Activated T-helper 1 cell treated with anti-CD3 and anti-CD28 coated beads, Interleukin-12 subunit alpha, Interleukin-12 subunit beta, Interleukin-2, Interleukin-4 antibody, amounts not matched to agents 30 ng/mL and 10 ng/mL and 1 ng/mL, durations not matched to agents 14 hours and 24 hours and 36 hours (primary cell): ENCODE measurements at regions not wholly inside any gene's neighbourhood (a gene's known extent, or its start where the extent isn't known, plus 50 kb on each side); places are given as distances from the start of the nearest gene placed in this dataset.

Experiments used
- DNase-seq: peaks from one replicate; pipeline ENCODE4 v3.0.0; 2021; ENCODE audit warnings: low spot score
- H3K27ac Mint-ChIP-seq: one replicate; pipeline ENCODE4 v1.8.0; 2021; ENCODE audit warnings: mild to moderate bottlenecking, mixed read lengths
- H3K27me3 Mint-ChIP-seq: one replicate; pipeline ENCODE4 v1.8.0; 2022; ENCODE audit warnings: mild to moderate bottlenecking, moderate library complexity, mixed read lengths; ENCODE audit not compliant: insufficient read depth
- H3K36me3 Mint-ChIP-seq: one replicate; pipeline ENCODE4 v1.8.0; 2021; ENCODE audit warnings: low read depth, mixed read lengths
- H3K4me1 Mint-ChIP-seq: one replicate; pipeline ENCODE4 v1.8.0; 2021; ENCODE audit warnings: low read depth, mixed read lengths
- H3K4me3 Mint-ChIP-seq: one replicate; pipeline ENCODE4 v1.8.0; 2021; ENCODE audit warnings: mild to moderate bottlenecking, moderate library complexity, mixed read lengths
- H3K9me3 Mint-ChIP-seq: one replicate; pipeline ENCODE4 v1.8.0; 2021; ENCODE audit warnings: mixed read lengths
- intact Hi-C: fragments of 100-400 bp; cut with micrococcal nuclease; formaldehyde crosslinking; loops from one replicate; pipeline ENCODE4 v1.15.1; 2024

DNA sequence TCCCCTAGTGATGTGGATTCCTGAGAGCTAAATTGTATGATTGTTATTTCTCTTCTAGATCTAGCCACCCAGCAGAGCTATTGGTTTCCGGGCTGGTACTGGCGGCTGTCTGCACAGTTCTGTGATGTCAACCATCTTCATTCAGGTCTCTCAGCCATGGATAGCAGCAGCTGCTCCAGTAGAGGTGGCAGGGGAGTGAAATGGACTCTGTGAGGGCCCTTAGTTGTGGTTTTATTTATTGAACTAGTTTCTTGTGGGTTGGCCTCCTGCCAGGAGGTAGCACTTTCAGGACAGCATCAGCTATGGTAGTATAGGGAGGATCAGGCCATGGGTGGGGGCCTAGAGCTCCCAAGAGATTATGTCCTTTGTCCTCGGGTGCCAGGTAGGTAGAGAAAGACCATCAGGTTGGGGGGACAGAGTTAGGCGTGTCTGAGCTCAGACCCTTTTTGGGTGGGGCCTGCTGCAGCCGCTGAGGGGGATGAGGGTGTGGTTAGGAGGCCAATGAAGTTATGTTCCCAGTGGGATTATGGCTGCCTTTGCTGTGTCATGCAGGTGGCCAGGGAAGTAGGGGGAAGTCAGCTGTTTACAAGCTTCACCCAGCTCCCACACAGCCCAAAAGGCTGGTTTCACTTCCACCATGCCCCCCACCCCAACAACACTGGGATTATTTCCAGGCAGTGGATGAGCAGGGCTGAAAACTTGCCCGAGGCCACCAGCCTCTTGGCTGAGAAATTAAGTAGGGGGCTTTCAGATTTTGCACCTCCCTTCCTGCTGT lies 55.1 kb upstream of the RGS4 start:
- DNase-seq = no peak

DNA sequence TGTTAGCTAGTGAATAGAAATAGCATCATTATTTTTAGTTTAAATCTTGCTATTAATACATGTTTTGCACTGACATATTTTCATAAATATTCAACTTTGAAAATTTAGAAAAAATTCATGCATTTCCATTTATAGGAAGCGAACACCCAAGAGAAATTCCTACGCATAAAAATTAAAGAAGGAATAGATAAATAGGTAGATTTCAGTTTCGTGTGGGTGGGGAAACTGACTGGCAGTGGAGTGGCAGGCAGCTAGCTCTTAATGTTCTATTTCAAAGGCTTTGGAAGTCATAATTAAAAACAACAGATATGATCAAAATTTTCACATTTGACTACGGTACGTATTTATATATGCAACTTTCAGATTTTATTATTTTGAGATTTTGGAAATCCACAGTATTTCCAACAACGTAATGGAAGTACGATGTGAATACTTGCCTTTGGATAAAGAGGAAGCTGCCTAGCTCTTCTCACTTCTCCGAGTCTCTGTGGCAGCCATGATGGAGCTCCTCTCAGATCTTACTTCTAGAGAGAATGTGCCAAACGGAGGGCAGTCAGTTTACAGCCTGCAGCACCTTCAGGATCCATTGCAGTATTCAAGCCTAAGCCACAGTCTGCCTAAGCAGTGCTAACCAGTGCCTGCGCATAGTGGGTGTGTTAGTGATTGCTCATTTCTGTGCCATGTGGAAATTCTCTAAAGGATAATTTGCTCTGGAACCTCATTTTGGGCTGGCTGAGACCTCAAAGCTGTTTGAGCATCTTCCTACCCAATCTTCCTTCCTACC lies 62.9 kb upstream of the RGS4 start:
- H3K4me1 Mint-ChIP-seq = no peaks in the 10 kb centered on the region
- DNase-seq = no peak
- H3K27ac Mint-ChIP-seq = no peak overlapping the region
- H3K27me3 Mint-ChIP-seq = no peaks in the 10 kb centered on the region
- no peaks in the 10 kb centered on the region for H3K36me3 Mint-ChIP-seq
- H3K9me3 Mint-ChIP-seq = no peaks in the 10 kb centered on the region
- intact Hi-C loops = no loop called here
- H3K4me3 Mint-ChIP-seq = no peak overlapping the region

More for the DNA sequence above, 55.1 kb upstream of the RGS4 start:
- intact Hi-C loops = no loop called here
- Mint-ChIP-seq H3K36me3 (no peaks in the 10 kb centered on the region), H3K27me3 (no peaks in the 10 kb centered on the region), H3K27ac (no peak overlapping the region), H3K4me3 (no peak overlapping the region), H3K4me1 (no peaks in the 10 kb centered on the region), H3K9me3 (no peaks in the 10 kb centered on the region)

DNA sequence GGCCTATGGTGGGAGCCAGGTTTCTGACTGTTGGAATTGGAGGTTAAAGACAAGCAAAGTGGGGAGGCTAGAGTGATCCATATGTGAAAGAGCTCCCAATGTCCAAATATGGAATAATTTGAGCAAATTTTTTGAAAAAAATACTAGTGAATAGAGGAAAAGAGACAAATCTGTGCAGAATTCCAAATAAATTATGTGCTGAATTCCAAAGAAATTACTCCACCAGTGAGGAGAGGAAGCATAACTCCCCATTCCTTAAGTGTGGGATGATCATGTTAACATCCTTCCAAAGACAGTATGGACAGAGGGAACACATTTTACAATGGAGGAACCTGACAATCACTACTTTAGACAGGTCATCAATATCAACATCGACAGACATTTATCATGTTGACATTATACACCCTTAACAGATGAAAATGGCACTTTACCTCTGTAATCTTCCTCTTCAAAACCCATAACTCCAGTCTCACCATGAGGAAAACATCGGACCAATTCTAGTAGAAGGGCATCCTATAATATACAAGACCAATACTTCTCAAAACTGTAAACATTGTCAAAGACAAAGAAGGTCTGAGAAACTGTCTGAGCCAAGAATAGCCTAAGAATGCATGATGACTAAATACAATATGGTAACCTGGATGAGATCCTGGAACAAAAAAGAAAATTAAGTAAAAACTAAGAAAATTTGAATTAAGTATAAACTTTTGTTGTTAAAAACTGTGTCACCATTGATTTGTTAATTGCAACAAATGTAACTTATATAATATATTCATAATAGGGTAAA lies 71.5 kb upstream of the RGS4 start:
- DNase-seq = no peak
- no peaks in the 10 kb centered on the region for H3K4me1 Mint-ChIP-seq
- H3K36me3 Mint-ChIP-seq = no peaks in the 10 kb centered on the region
- intact Hi-C loops = no loop called here
- no peak overlapping the region for H3K4me3 Mint-ChIP-seq
- H3K9me3 Mint-ChIP-seq = no peaks in the 10 kb centered on the region
- H3K27me3 Mint-ChIP-seq = no peaks in the 10 kb centered on the region
- H3K27ac Mint-ChIP-seq = no peak overlapping the region

DNA sequence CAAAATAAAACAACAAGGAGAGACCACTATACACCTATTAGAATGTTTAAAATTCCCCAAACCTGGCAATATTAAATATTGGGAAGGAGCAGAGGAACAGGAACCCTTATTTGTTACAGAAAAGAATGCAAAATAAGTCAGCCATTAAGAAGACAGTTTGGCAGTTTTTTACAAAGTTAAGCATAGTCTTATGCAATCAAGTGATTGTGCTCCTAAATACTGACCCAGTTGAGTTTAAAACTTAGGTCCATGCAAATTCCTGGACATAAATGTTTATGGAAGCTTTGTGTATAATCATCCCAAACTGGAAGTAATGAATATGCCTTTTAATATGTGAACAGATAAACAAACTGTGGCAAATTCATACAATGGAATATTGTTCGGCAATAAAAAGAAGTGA lies 72.9 kb upstream of the RGS4 start:
- H3K36me3 Mint-ChIP-seq = no peaks in the 10 kb centered on the region
- no peak overlapping the region for H3K27ac Mint-ChIP-seq

DNA sequence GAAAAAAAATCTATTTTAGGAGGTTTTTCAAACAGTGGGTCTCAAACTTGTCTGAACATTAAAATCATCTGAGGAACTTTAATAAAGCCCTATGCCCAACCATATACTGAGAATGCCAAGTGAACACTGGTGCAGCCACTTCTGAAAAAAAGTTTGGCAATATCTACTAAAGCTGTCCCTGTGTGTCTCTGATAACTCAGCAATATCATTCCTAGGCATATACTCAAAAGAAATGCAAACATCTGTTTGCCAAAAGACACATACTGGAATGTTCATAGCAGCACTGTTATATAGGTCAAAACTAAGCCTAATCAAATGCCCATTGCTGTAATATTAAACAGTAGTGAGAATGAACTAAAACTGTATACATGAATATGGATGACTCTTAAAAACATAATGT lies 74.2 kb upstream of the RGS4 start:
- Mint-ChIP-seq H3K4me1 (no peaks in the 10 kb centered on the region), H3K27ac (no peak overlapping the region), H3K27me3 (peaks cover 2% of the 10 kb centered on the region), H3K9me3 (no peaks in the 10 kb centered on the region), H3K4me3 (no peak overlapping the region), H3K36me3 (no peaks in the 10 kb centered on the region)
- DNase-seq = no peak
- intact Hi-C loops = no loop called here

More for the DNA sequence above, 72.9 kb upstream of the RGS4 start:
- no peak for DNase-seq
- Mint-ChIP-seq H3K4me3 (no peak overlapping the region), H3K9me3 (no peaks in the 10 kb centered on the region), H3K4me1 (no peaks in the 10 kb centered on the region), H3K27me3 (peaks cover 2% of the 10 kb centered on the region)
- intact Hi-C loops = no loop called here

DNA sequence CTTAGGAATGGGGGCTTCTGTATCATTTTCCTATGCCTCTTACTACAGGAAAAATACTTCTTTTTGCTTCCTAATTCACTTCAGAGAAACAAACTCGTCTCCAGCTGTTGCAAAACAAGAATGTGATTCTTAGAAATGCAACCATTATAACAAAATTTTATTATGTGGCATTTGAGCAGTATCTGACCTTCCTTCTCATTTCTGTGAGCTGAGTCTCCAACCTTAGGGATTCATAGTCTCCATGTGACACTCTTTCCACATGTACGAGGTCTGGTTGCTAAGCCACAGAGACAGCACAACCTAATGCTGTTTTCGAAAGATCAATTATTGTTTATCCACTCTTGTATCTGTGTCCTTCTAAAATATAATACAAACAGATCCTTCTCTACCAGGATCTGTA lies 75.3 kb upstream of the RGS4 start:
- intact Hi-C loops = no loop called here
- Mint-ChIP-seq H3K36me3 (no peaks in the 10 kb centered on the region), H3K27me3 (peaks cover 2% of the 10 kb centered on the region), H3K9me3 (no peaks in the 10 kb centered on the region), H3K4me1 (no peaks in the 10 kb centered on the region), H3K27ac (no peak overlapping the region), H3K4me3 (no peak overlapping the region)
- no peak for DNase-seq

DNA sequence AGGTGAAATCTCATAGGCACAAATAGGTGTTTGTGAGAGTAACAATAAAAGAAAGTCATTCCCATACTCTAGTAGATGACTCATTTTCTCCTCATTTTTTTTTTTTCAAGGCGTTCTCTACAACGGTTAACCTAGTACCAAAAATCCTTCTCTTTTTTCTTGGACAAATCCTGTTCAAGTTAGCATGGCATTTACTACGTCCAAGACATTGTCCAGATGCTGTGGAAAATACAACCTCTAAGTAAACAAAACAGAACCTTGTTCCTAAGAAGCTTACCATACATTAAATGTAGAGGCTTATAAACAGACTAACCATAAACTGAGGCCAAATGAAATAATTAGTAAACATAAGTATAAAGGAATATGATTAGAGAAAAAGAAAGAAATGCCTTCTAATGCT lies 76.2 kb upstream of the RGS4 start:
- H3K4me3 Mint-ChIP-seq = no peak overlapping the region
- no peak for DNase-seq
- peaks cover 2% of the 10 kb centered on the region for H3K27me3 Mint-ChIP-seq
- no peak overlapping the region for H3K27ac Mint-ChIP-seq
- H3K4me1 Mint-ChIP-seq = no peaks in the 10 kb centered on the region
- H3K9me3 Mint-ChIP-seq = no peaks in the 10 kb centered on the region
- H3K36me3 Mint-ChIP-seq = no peaks in the 10 kb centered on the region
- intact Hi-C loops = no loop called here

DNA sequence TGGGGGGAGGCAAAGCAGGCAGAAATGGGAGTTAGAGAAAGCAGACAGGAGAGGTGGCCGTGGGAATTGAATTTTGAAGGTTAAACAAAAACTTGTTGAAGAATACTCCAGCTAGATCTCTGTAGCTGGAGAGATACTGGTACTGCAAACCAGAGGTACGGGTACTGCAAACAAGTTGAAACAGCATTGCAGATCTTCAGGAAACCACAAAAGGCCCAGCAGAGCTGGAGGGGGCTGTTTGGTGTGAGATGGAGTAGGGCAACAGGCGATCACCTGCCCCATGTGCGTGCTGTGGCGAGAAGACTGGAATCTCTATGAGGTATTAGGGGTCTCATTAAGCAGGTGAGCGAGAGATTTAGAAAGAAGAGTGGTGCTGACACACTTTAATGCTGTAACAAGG lies 77.7 kb upstream of the RGS4 start:
- no peak overlapping the region for H3K27ac Mint-ChIP-seq
- no peaks in the 10 kb centered on the region for H3K4me1 Mint-ChIP-seq
- DNase-seq = no peak
- peaks cover 2% of the 10 kb centered on the region for H3K27me3 Mint-ChIP-seq
- H3K36me3 Mint-ChIP-seq = no peaks in the 10 kb centered on the region
- H3K9me3 Mint-ChIP-seq = no peaks in the 10 kb centered on the region
- intact Hi-C loops = no loop called here
- no peak overlapping the region for H3K4me3 Mint-ChIP-seq

DNA sequence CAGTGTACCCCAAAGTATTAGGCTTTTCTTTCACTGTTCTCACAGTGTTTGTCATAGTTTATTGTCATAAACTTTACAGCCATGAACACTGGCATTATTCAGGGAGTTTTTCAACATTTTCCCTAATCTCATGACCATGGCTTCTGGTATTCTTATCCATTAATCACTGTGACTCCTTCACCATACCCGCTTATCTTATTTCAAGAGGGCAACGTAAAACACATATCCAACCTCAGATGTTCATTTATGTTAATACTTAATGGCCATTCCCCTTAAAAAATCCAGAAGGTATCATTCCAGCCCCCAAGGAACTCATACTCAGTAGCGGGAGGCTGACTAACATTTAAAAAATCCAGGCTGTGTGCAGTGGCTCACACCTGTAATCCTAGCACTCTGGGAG lies 78.5 kb upstream of the RGS4 start:
- Mint-ChIP-seq H3K36me3 (no peaks in the 10 kb centered on the region), H3K4me3 (no peak overlapping the region), H3K4me1 (no peaks in the 10 kb centered on the region), H3K9me3 (no peaks in the 10 kb centered on the region), H3K27ac (no peak overlapping the region), H3K27me3 (peaks cover 2% of the 10 kb centered on the region)
- DNase-seq = no peak
- intact Hi-C loops = no loop called here

DNA sequence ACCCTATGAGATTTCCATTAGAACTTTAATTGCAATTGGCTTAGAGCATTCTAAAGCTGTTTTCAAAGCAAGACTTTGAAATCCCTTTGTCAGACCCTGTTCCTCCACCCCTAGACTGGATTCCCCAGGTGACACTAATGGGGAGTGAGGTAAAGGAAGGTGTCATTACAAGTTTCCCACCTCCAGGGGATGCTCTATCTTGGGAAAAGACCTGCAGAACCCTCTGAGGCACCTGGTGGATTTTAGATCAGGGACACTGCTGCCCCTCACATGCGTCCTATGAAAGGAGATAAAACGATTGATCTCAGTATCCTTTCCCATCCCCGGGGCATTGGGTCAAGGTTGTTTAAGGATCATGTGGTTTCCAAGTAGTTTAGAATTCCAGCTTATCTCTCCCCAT lies 80.3 kb upstream of the RGS4 start:
- no peaks in the 10 kb centered on the region for H3K9me3 Mint-ChIP-seq
- H3K4me1 Mint-ChIP-seq = no peaks in the 10 kb centered on the region
- peaks cover 2% of the 10 kb centered on the region for H3K27me3 Mint-ChIP-seq
- intact Hi-C loops = no loop called here
- no peak overlapping the region for H3K4me3 Mint-ChIP-seq
- no peak for DNase-seq
- H3K27ac Mint-ChIP-seq = no peak overlapping the region
- no peaks in the 10 kb centered on the region for H3K36me3 Mint-ChIP-seq

DNA sequence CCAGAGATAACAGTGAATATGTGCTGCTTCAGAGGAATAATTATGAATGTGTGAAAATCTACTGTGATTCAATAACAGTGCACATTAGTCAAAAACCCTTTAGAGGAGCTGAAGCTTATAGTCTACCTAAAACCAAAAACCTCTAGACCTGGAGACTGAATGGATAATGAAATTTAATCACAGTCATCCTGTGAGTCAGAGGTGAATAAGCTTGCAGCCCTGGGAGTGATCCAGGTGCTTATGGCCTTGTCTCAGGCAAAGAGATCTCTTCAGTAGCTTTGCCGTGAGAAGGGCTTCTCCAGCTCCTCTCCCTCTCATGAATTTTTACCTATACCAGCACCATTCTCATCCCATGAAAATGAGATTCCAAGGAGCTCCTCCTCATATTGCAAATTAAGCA lies 81.3 kb upstream of the RGS4 start:
- peaks cover 2% of the 10 kb centered on the region for H3K27me3 Mint-ChIP-seq
- H3K4me3 Mint-ChIP-seq = no peak overlapping the region
- no peaks in the 10 kb centered on the region for H3K36me3 Mint-ChIP-seq
- intact Hi-C loops = no loop called here
- H3K9me3 Mint-ChIP-seq = no peaks in the 10 kb centered on the region
- no peaks in the 10 kb centered on the region for H3K4me1 Mint-ChIP-seq
- DNase-seq = no peak
- H3K27ac Mint-ChIP-seq = no peak overlapping the region

DNA sequence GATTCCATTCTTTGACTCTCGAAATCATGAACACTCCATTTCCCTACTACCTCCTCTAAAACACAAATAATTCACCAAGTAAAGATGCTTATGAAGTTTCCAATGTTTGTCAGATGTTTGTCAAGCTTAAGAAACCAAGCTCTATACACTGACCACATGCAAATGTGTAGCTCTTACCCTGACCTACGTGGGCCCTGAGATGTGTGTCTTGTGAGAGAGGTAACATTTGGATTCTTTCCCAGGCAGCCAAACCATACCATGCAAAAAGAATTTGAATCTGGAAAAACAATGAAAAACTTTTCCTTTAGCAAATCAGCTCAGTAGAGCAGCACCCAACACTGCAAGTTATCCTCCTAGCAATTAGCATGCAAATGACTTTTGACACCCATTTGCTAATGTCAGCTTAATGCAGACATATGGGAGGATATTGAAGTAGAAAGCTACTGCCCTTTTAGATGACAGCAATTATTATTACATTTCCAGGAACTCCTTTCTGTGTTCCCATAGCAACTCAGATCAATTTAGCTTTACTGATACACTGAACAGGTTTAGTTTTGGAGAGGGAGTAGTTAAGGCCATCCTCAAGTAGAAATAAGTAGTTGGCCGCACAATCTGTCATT lies 83.2 kb upstream of the RGS4 start:
- Mint-ChIP-seq H3K36me3 (no peaks in the 10 kb centered on the region), H3K27ac (no peak overlapping the region), H3K4me1 (no peaks in the 10 kb centered on the region), H3K27me3 (no peaks in the 10 kb centered on the region), H3K9me3 (no peaks in the 10 kb centered on the region), H3K4me3 (no peak overlapping the region)
- no peak for DNase-seq
- intact Hi-C loops = no loop called here

DNA sequence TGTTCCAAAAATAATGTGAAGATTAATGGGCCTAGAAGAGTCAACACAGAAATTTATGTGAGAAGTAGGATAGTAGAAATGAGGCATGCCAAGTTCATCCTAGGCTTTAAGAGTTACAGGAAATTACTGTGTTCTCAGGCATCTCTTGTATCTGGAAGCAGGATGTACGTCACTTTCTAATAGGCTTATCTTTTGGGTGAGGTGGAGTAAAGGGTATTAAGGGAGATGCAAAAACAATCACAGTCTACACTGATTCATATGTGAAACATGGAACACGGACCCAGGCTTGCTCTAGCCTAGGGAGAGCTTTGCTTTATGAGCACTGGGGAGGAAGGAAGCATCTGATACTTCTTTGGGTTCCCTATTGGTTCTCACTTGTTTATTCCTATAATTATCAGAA lies 84.5 kb upstream of the RGS4 start:
- Mint-ChIP-seq H3K36me3 (no peaks in the 10 kb centered on the region), H3K4me3 (no peak overlapping the region), H3K27me3 (no peaks in the 10 kb centered on the region), H3K4me1 (no peaks in the 10 kb centered on the region), H3K9me3 (no peaks in the 10 kb centered on the region), H3K27ac (no peak overlapping the region)
- intact Hi-C loops = no loop called here
- no peak for DNase-seq
